ENCODE measurements at regions not wholly inside any gene's neighbourhood (a gene's known extent, or its start where the extent isn't known, plus 50 kb on each side); places are given as distances from the start of the nearest gene placed in this dataset.

- H3K4me3 ChIP-seq (replicated peaks; ENCODE audit: low read depth, low read length): no peak overlapping the region
- no peak for DNase-seq (ENCODE audit: low read depth)
- TF ChIP-seq, protein P1, sequence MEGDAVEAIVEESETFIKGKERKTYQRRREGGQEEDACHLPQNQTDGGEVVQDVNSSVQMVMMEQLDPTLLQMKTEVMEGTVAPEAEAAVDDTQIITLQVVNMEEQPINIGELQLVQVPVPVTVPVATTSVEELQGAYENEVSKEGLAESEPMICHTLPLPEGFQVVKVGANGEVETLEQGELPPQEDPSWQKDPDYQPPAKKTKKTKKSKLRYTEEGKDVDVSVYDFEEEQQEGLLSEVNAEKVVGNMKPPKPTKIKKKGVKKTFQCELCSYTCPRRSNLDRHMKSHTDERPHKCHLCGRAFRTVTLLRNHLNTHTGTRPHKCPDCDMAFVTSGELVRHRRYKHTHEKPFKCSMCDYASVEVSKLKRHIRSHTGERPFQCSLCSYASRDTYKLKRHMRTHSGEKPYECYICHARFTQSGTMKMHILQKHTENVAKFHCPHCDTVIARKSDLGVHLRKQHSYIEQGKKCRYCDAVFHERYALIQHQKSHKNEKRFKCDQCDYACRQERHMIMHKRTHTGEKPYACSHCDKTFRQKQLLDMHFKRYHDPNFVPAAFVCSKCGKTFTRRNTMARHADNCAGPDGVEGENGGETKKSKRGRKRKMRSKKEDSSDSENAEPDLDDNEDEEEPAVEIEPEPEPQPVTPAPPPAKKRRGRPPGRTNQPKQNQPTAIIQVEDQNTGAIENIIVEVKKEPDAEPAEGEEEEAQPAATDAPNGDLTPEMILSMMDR (IDR thresholded peaks at IDR 0.05; ENCODE audit: low read length, missing control alignments): no peak
Observed at GRCh38 chr14:82223276-82223675, 689.6 kb upstream of the SEL1L start.

DNA sequence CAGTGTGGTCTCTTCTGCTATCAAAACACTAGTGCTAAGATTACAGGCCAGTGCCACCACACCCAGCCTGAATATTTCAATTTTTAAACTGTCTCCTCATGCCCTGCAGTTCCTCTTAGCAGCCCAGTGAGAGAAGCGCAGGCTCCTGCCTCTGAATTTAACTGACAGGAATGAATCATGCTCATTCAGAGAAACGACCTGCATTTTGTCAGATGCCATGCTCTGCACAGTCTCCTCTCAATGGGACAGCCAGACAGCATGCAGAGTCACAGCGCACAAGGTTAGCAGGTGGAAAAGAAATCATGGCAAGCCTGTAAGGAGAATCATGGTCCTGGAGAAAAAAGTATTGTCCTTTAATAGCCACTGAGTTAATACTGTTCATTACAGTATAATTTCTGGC, 691.0 kb upstream of the SEL1L start:
- no peak overlapping the region for H3K4me3 ChIP-seq (replicated peaks; ENCODE audit: low read depth, low read length)
- no peak for DNase-seq (ENCODE audit: low read depth)
- TF ChIP-seq, protein P1 (IDR thresholded peaks at IDR 0.05; ENCODE audit: low read length, missing control alignments): no peak

DNA sequence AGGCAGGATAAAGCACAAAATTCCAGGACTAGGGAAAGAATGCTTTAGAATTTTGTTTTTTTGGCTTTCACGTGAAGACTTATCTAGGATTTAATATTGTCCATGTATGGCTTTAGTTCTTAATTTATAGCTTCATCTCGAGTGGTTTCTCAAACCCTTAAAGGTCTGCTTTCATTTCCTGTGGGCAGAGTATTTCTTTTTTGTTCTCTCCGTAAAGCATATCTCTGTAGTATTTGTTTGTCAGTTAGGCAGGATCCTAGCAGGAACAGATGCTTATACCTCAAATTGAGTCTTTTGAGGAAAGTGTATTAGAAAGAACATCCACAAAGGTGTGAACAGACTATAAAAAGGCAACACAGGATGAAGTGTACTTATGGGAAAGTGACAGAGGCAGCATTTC, 697.1 kb upstream of the SEL1L start:
- H3K4me3 ChIP-seq (replicated peaks; ENCODE audit: low read depth, low read length): no peak overlapping the region
- no peak for DNase-seq (ENCODE audit: low read depth)
- TF ChIP-seq, protein P1 (IDR thresholded peaks at IDR 0.05; ENCODE audit: low read length, missing control alignments): no peak

DNA sequence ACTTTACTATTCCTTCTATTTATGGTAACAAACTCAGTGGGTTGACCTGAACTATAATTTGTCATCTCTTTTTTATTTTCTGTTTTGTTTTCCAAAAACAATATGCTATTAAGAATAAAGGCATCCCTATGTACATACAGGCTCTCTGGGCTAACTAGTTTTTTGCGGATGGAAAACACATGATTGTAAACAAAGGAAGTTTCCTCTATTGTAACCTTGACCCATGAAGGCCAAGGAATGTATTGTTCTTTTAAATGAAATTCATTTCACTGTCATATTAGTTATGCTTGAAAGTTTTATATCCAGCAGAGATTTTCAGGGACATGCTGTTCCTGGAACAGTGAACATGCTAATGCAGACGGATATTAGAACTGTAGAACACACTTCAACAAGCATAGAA, 705.0 kb upstream of the SEL1L start:
- TF ChIP-seq, protein P1 (IDR thresholded peaks at IDR 0.05; ENCODE audit: low read length, missing control alignments): no peak
- no peak overlapping the region for H3K4me3 ChIP-seq (replicated peaks; ENCODE audit: low read depth, low read length)
- DNase-seq (ENCODE audit: low read depth): no peak

DNA sequence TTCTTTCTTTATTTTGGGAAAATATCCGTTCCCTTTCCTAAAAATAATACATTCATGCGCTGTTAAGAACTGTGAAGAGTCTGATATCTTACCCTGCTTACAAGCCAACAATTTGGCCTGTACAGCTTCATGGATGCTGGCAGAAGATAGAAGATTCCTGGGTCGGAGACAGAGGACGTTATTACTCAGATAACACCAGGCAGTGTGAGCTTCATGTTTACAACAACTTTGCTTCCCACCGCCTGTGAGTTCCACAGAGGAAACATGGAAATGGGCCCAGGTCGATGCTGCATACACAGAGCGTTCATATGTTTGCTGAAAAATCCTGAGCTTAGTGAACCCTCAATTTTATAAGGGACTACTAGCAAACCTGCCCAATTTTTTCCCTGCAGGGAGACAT, 705.6 kb upstream of the SEL1L start:
- H3K4me3 ChIP-seq (replicated peaks; ENCODE audit: low read depth, low read length): no peak overlapping the region
- no peak for DNase-seq (ENCODE audit: low read depth)
- TF ChIP-seq, protein P1 (IDR thresholded peaks at IDR 0.05; ENCODE audit: low read length, missing control alignments): no peak

- H3K4me3 ChIP-seq (replicated peaks; ENCODE audit: low read depth, low read length): no peak overlapping the region
- TF ChIP-seq, protein P1 (IDR thresholded peaks at IDR 0.05; ENCODE audit: low read length, missing control alignments): no peak
- no peak for DNase-seq (ENCODE audit: low read depth)
Observed at GRCh38 chr14:82244791-82245190, 711.1 kb upstream of the SEL1L start.

DNA sequence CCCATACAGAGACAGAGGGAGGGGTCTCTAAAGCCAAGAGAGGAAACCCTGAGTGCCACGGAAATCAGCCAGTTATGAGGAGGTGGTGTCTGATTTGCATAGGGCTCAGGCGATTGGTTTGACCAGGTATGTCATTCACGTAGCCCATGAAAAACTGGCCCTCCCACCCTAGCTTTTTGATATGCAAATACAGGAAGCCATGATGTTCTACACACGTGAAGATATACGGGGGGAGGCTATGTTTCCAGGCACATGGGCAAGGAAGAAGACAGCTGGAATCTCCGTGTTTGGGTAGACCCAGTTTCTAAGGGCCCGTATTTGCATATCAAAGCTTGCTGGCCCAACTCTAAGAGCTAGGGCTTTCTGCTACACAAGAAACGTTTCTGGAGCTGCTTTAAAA, 717.8 kb upstream of the SEL1L start:
- TF ChIP-seq, protein P1 (IDR thresholded peaks at IDR 0.05; ENCODE audit: low read length, missing control alignments): no peak
- no peak overlapping the region for H3K4me3 ChIP-seq (replicated peaks; ENCODE audit: low read depth, low read length)
- no peak for DNase-seq (ENCODE audit: low read depth)

Data from fibroblast of pulmonary artery (primary cell).